HG03354 (cell line): ENCODE measurements at regions not wholly inside any gene's neighbourhood (a gene's known extent, or its start where the extent isn't known, plus 50 kb on each side); places are given as distances from the start of the nearest gene placed in this dataset.

Experiments used
- ATAC-seq: cut with Tn5 transposase; IDR thresholded peaks from one replicate; pipeline ENCODE4 v1.9.1; 2021; ENCODE audit warnings: mild to moderate bottlenecking; ENCODE audit not compliant: unreplicated experiment, poor library complexity, severe bottlenecking

DNA sequence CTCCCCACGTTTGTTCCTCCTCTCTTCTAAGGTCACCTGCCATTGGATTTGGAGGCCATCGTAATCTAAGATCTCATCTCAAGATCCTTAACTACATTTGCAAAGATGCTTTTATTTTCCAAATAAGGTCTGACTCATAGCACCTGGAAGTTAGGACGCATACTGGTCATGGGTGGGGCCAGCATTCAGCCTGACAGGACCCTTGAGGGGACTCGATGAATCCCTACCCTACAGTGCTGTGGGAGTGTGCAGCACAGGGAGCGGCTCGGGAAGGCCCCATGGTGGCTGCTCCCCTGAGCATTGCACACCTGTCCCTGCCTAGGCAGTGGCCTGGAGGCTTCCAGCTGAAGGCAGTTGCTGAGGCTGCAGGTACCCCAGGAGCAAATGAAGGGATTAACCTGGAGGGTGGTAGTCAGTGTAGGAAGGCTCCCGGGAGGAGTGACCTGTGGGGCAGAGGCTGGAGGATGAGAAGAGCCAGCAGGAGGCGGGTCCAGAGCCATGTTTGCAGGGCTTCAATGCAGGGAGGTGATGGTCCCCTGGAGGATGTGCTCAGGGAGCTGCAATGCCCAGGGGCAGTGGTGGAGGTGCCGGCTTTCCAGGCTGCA, 362.2 kb downstream of the CTTN start:
- no peak for ATAC-seq

DNA sequence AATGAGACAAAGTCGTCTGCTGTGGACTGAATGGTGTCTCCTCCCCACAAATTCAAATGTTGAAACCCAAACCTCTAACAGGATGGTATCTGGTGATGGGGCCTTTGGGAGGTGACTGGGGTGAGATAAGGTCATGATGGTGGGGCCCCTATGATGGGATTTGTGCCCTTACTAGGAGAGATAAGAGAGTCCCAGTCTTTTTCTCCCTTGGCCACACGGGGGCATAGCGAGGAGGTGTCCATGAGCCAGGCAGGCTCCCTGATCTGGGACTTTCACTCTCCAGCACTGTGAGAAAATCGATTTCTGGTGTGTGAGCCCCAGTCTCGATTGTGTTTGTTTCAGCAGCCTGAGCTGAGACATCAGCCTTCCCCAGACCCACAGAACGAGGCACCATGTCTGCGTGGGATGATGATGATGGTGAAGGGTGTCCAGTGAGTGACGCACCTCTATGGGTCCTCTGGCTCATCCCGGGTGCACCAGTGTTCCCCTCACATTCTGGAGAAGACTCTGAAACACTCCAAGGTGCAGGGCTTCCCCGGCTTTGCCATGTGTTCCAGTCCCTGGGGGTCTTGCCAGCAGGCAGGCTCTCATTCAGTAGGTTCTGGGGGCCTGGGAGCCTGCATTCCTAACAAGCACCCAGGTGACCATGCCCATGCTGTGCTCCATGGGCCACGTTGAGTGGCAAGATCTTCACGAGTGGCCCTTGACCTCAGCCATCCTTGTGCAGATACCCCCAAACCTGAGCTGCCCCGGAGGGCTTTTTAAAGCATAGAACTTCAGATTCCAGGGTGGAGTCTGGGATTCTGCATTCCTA, 363.0 kb downstream of the CTTN start:
- no peak for ATAC-seq

DNA sequence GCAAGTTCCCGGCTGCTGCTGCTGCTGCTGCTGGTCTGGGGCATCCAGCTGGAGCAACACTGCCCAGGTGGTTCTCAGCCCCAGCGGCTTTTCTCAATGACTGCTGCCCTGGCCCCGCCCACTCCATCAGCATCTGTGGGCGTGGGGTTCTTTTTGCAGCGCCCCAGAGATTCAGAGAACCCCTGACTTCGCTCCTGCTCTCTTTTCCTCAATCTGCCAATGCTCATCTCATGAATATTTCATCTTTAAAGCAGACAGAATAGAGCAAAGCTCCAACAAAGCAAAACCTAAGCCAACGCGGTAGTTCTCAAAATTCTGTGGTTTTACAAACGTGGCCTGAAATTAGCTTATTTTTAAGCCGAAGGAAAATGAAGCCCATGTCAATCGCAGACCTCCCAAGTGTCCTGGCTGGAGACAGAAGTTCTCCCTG, 363.6 kb downstream of the CTTN start:
- no peak for ATAC-seq

DNA sequence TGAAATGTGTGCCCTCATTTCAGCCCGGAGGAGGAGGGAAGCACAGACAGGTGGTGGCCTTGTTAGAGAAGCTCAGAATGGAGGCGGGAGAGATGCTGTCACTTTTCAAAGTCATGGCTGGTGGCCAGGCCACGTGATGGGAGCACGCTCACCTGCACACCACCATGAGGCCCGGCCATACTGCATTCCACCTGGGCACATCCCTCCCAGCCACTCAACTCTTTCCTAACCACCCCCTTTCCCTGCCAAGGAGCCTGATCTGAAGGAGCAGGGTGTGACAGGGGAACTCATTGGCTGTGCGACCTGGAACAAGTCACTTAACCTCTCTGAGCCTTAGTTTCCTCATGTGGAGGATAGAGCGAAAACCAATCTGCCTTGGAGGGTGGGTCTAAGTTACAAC, 364.5 kb downstream of the CTTN start:
- no peak for ATAC-seq

DNA sequence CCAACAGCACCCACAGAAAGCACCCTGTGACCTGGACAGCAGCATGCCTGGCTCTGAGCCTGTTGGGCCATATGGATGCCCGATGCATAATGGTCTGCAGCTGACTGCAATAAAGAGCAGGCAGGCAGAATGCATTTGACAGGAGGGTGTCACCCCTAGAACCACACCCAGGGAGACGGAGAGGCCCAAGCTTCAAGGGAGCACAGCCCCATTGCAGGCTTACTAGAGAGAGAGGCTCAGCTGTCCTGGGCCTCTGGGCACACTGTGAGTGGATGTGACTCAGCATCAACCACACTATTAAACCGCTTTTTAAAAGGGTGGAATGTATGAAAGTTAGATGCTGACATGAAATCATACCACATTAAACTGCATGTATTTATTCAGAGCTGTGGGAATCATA, 365.3 kb downstream of the CTTN start:
- no peak for ATAC-seq

DNA sequence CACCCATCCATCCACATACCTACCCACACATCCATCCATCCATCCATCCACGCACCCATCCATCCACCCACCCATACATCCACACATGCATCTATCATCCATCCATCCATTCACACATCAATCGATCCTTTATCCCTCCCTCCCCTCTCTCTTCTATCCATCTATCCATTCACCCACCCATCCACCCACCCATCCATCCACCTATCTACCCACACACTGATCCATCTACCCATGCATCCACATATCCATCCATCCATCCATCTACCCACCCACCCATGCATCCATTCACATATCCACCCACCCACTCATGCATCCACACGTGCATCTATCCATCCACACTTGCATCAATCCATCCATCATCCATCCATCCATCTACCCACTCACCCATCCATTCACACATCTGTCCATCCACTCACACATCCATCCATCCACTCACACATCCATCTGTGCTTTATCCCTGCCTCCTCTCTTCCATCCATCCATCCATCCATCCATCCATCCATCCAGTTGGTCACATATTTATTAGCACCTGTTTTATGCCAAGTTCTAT, 366.1 kb downstream of the CTTN start:
- no peak for ATAC-seq

DNA sequence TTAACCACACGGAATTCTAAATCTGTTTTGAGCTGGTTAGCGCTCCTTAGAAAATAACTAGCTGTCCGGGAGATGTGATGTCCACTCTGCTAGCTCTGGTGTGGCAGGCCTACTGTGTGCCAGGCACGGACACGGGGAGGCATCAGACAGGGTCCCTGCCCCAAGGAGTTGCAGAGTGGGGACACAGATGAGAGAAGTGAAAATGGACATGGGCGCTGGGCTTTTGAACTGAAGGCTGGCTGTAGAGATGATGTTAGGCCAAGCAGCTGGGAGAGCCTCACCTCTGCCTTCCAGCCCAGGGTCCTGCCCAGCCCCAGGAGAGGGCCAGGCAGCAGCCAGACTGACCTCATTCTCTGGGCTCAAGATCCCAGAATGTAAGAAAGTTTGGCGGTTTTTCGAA, 368.6 kb downstream of the CTTN start:
- ATAC-seq: no peak

DNA sequence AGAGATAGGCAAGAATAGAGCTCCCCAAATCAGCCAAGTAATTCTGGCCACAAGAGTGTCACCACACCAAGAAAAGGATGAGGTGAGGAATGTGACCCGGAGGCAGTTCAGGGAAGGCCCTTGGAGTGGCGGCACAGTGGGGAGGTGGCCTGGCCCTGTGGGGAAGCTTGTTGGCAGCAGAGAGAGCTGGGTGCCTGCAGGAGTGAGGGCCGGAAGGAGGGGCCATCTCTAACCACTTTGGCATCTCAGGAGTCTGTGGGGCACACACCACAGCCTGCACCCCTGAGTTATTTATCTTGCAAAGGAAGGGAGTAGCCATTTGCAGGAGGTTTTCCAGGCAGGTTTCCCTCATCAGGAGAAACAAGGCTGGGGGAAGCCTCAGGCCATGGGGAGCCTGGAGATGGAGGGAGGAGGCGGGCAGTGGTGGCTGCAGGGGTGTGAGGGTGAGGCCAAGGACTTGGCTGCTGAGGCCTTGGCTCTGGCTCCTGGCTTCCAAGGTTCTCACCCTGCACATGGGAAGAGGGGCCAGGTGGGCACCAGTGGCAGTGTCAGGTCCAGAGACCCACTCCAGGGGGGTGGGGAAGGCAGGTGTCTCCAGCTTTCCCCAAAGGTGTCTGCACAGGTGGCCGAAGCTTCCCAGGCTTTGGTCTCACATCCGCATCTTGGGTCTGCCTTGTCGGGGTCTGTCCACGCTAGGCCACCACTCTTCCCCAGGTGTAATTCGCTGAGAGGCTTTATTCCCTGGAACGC, 370.2 kb downstream of the CTTN start:
- ATAC-seq: no peak

DNA sequence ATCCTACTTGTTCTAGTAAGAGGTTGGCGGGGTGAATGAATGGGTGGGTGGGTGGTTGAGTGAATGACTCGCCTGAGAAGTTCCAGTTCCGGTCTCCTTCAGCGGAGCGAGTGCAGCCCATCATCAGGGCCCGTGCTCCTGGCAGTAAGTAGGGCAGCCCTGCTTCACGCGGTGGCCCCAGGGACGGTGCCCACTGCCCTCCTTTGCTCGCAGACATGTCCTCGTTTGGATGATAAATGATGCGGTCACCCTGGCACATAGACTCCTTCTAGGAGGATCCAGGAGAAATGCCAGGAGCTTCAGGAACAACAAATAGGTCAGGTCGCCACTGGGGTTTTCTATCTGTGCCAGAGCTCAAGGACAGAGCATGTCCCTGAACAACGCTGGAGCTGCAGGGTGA, 370.8 kb downstream of the CTTN start:
- ATAC-seq: no peak

DNA sequence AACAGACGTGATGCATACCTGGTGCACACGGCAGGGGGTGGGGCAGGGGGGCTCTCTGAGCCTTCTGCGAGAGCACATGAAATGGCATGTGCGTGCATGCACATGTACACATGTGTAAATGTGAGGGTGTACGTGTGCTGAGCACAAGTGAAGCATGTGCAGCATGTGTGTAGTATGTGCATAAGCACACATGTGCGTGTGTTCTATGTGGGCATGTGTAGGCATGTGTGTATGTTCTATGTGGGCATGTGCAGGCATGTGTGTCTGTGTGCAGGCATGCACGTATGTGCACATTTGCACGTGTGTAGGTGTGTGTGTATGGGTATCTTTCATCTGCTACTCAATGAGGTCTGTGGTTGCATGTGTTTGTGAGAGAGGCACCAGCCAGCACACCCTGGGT, 371.2 kb downstream of the CTTN start:
- no peak for ATAC-seq

DNA sequence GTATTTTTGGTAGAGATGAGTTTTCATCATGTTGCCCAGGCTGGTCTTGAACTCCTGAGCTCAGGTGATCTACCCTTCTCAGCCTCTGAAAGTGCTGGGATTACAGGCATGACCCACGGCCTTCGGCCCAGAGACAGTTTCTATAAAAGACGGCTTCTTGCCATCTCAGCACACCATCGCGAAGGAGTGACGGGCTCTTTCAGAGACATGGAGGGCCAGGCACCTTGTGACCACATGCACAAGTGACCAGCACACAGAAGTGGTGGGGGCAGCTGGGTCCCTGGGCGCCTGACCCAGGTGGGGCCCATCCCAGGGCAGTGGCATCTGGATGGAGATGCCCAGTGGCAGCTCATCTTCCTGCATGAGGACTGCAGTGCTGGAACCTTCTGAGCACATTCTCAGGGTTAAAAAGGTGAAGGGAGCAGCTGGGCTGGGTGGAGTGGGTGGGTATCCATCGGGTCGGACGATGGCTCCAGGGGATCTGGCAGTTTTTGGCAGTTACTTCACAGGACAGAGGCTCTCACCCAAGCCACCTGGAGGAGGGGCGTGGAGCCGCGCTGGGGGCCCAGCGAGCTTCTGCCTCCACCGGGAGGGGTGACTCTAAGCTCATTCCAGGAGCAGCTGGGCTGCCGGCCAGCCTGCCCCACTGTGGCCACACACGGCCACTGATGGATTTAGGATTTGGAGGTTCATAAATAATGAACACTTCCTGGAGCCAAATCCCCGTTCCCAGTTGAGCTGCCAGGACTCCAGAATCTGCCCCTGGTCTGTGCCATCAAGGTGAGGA, 373.0 kb downstream of the CTTN start:
- no peak for ATAC-seq

DNA sequence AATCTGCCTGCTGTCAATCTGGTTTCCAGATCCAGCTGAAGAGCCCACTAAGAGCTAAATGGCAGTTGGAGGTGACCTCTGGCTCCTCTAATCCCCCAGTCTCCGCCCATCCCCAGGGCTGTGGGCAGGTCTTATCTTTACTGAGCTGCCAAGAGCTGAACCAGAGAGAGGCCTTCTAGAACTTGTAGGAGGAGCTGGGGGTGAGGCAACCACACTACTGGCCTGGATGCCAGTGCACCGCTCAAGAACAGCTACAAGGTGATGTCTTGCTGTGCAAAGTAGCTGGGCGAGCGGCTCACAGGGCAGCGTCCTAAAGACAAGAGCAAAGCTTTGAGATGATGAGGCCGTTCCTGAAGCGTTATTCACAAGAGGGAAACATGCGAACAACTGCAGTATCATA, 374.6 kb downstream of the CTTN start:
- ATAC-seq: no peak

DNA sequence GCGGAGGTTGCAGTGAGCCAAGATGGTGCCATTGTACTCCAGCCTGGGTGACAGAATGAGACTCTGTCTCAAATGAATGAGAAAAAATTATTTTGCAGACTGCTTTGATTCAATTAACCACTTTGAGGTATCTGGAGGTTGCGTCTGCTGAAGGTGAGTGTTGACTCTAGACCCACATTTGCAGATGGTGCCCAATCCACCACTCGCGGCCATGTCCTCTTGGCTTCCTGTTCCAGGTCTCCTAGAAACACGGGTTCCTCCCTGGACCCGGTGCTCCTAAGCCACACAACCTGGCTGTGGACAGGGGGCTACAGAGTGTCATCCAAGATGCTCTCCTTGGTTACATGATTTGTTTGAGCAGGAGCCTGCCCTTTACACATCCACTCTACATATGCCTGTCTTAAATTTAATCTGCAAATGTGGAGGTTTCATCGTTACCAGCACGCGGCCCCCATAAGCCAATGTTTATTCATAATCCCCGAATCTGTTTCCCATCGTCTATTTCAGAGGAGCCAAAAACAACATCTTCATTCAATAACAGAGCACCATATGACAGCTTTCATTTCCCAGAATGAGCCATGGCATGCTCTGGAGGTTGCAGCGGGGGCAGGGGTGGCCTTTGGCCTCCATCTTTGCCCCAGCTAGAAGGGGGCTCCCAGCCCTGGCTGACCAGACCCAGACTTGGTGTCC, 377.2 kb downstream of the CTTN start:
- ATAC-seq: no peak

DNA sequence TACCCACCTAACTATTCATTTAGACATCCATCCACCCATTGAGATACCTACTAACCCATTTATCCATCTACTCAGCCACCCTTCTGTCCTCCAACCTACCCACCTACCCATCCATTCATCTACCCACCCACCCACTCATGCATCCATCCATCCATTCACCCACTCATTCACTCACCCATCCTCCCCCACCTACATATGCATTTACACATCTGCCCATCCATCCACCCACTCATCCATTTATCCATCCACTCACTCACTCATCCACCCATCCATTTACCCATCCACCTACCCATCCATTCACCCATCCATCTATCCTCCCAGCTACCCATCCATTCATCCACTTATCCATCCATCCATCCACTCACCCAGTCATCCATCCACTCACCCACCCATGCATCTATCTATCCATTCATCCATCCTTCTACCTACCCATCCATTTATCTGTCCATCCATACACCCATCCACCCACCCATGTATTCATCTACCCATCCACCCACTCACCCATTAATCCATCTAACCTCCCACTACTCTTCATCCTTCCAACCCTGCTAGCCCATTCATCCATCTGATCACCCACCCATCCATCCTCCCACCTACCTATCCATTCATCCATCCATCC, 378.7 kb downstream of the CTTN start:
- no peak for ATAC-seq

DNA sequence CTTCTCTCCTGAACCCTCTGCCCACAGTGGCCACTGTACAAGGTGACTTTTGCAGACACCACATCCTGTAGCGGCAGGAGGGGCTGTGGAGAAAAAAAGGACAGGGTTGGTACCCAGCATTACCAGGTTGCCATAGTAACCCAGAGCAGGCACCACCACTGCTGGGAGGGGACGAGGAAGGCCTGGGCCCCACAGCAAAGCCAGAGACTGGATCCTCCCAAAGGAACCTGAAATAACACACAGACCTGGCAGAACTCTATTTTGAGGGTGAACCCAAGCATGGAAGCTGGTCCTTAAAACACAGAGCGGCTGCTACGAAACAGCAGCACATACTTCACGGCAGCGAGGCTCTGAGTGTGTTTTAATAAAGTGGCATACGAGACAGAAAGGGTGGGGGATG, 380.6 kb downstream of the CTTN start:
- no peak for ATAC-seq

DNA sequence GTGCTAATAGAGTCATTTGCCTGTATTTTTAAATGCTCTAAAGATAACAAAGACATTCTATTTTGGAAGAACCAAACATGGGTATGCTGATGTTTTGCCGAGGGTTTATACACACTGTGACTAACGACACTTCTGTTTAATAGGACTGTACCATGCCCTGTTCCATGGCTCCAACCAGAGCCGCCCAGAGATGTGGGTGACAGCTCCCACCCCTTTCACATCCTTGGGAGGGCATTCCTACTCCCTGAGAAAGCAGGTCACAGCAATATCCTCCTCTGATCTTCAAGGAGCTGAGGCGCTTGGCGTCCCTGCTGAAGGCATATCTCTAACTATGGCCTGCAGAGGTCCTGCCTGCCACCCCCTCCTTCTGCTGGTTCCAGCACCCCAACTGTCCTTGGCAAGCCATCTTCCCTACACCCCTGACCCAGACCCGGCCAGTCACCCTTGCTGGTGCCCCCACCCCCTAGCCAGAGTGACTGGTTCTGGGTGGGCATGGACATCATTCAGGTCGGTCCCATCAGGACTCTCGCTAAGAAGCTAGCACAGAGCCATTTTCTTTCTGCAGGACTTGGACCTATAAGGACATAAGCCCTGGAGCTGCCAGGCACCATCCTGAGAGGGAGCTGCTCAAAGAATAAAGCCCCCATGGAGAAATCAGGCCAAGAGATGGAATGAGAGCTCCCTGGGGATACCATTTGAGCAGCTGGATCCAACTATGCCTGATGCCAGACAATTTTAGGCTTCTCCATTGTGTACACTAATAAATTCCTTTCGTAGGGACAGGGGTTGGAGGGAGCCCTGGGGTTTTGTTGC, 381.3 kb downstream of the CTTN start:
- ATAC-seq: no peak

DNA sequence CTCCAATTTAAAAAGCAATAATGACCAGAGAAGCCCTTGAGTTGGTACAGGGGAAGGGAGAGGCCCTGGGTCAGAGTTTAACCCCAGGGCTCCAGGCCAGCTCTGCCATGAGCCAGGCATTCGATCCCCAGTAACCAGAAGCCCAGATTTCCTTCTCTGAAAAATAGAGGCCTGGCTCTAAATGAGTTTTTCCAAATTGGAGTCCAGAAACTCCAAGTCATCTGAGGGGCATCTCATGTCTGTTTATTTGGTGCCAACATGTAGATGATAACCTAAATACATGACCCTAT, 381.9 kb downstream of the CTTN start:
- ATAC-seq: no peak

DNA sequence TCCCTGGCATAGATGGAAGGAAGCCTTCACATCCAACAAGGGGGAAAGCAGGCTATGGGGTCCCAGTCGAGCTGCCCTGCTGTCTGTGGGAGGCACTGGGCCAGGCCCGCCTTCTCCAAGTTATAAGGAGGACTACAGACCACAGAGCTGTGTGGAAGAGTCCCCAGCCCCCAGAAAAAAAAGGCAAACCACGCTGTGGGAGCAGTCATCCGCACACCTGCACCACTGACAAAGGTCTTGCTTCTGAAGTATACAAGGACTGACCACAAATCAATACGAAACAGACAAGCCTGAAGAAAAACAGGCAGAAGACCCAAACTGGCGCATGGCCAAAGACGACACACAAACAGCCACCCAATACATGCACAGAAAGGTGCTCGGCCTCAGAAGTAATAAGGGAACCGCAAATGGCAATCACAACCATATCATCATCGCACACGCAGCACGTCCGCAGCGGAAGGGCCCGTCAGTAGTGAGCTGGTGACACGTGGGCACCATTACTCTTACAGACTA, 384.1 kb downstream of the CTTN start:
- ATAC-seq: no peak
